CD4-positive, alpha-beta T cell treated with Interleukin-4 for 1 hour (primary cell): ENCODE measurements at regions not wholly inside any gene's neighbourhood (a gene's known extent, or its start where the extent isn't known, plus 50 kb on each side); places are given as distances from the start of the nearest gene placed in this dataset.

Experiments
- DNase-seq, 2 donors: peaks; one replicate each; pipeline ENCODE4 v3.0.0-alpha.2; 2020 to 2022

DNA sequence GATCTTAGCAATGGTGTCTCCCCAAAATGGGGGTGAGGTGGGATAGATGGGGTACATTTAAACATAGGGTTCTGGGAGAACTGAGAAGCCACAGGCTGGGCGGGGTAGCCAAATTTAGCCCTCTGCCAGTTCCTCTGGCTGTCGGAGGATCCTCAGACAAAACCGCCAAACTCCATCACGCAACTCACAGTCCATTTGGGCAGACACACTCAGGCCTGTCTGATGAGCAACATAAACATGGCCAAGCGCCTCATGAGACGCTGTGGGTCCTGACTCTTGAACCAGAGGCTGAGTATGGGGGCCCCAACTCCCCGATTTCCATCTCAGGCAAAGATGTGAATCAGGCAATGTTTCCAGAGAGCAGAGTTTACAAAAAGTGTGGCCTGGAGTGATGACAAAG is 162.3 kb downstream of the FGF18 start:
- no peak for DNase-seq

DNA sequence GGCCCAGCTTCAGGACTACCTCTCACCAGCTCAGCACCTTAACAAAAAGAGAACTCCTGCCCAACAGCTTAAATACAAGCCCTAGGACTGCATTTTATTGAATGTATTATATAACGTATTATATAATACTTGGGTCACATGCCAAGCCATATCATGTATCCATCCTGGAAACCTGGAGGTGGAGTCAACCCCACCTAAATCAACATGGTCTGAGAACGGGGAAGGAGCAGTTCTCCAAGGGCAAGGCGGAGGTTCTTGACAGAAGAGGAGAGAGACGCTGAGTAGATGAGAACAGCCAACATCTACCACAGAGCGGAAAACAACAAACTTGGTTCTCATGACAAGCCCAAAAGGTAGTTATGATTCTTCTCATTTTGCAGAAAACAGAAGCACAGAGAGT is 163.4 kb downstream of the FGF18 start:
- DNase-seq: no peak

DNA sequence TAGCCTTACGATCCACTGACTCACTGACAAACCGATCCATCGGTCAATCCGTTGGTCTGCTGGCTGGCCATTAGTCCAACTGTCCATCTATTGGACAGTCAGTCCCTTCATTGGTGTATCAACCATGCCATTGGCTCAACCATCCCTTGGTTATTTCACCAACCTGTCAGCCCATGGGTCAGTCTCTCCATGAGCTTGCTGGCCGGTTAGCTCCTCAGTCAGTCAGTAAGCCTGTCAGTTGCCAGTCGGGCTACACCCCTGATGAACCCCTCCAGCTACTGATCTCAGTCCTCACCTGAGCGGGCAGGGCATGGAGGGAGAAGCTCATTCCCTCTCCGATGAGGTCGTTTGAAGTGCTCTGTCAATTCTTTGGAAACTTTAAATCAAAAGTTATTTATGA is 166.5 kb downstream of the FGF18 start:
- no peak for DNase-seq

DNA sequence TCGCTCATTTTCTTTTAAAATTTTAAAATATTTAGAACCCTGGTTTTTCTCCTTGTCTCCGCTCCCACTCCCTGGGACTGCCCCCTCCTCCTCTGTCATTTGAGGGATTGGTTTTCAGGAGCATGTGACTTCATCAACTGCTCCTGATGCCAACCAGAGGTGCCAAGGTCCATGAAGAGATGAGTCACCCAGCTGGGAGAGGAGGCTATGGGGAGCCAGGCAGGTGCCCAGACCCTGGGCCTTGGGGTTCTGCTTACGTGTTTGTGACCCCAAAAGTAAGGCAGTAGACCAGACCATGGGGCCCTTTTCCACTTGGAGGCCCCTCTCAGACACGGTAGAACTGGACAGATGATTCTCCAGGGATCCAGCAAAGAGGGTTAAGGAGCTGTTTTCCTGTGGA is 167.0 kb downstream of the FGF18 start:
- DNase-seq: no peak

GRCh38 chr5:171588046-171588445 is 168.6 kb downstream of the FGF18 start:
- DNase-seq: no peak

GRCh38 chr5:171588790-171589189 is 169.3 kb downstream of the FGF18 start:
- DNase-seq: no peak

DNA sequence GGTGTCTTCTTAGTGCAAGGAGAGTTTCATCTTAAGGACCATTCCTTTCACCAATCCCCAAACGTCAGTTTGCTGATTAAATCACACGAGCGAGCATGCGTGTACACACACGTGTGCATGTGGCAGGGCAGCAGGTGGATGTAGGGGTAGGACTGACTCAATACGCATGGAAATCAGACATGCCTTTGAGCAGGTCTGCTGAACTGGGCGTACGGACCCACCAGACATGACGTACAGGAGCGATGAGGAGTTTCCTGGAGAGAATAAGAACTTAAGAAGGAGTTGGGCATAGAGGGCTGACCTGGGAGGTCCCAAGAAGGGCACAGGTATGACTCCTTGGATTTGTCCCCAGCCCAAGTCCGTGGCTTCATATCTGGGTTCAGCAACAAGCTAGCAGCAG is 170.0 kb downstream of the FGF18 start:
- DNase-seq: no peak

GRCh38 chr5:171592076-171592475 is 172.6 kb downstream of the FGF18 start:
- no peak for DNase-seq

DNA sequence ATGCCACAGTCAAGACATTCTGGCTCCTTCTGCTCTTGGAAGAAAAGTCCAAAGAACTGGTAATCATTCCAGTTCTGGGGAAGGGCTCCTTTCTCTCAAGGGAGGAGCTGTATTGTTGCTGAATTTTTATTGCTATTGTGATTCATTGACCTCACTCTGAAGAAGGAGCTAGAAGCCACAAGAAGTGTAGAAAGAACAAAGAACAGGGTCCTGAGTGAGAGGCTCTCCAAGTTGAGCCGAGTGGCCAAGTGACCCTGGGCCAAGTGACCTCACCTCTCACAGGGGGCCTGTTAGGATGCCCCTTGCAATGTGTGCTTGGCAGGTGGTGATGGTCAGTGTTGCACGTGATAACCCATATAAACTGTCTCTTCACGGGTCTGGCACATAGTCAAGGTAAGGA is 173.3 kb downstream of the FGF18 start:
- DNase-seq: no peak

DNA sequence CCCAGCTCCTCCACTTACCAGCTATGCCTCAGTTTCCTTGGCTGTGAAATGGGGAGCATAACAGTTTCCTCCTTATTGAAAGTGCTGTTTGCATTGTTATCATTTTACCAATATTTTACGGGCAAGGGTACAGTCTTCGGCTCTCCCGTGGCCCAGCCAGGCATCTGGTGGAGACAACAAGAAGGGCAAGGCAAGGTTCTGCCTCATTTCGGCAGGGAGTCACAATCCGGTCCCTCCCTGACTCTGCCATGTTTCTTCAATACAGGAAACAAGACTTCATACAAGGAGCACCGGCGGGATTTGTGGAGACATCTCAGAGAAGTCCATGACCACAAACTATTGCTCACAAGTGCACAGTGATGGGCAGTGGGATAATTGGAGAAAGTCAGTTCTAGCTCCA is 174.0 kb downstream of the FGF18 start:
- no peak for DNase-seq

DNA sequence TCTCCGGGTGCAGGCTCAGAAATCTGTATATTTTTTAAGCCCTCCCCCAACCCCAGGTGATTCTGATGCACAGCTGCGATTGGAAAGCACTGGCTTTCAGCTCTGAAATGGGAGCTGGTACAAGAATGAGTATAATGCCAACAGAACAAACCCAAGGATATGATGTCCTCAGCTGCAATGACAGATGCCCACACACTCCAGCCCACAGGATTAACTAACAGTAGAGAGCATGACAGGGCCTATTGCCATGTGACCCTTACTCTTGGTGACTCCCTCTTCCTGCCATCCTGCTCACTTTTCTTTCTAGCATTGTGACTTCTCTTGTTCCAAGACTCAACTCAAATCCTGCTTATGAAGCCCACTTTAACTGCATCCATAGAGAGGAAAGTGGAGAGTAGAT is 174.5 kb downstream of the FGF18 start:
- DNase-seq: no peak

DNA sequence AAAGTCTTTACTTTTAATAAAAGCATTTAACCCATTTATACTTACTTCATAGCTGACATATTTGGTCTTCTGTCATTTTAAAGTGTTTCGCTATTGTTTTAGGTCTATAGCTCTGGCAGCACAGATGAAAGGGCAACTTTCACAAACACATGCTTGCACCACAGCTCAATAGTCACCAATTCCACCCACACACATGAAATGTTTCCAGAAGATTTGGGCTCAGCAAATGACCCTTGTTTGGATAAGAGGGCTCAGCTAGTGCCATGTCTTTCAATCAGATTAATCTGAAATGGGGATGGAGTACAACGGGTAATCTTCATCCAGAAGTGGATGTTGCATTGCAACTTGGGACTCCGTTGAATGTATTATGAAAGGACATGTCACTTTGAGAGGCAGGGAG is 176.0 kb downstream of the FGF18 start:
- no peak for DNase-seq

DNA sequence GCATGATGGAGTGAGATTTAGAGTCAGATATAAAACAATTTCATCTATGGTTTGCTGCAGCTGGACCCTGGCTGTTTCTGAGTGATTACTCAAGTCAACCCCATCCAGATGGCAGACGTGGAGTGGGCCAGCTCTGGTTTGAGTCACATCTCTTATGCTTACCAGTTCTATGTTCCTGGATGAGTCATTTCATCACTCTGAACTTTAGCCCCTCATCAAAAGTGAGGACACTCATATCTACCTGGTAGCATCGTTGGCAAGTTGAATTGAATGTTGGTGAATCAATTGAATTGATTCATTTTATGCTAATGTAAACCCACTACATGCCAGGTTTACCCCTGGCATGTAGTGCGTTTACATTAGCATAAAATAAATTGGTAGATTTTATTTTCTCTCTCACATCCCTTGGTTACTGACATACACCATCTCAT is 176.4 kb downstream of the FGF18 start:
- no peak for DNase-seq

DNA sequence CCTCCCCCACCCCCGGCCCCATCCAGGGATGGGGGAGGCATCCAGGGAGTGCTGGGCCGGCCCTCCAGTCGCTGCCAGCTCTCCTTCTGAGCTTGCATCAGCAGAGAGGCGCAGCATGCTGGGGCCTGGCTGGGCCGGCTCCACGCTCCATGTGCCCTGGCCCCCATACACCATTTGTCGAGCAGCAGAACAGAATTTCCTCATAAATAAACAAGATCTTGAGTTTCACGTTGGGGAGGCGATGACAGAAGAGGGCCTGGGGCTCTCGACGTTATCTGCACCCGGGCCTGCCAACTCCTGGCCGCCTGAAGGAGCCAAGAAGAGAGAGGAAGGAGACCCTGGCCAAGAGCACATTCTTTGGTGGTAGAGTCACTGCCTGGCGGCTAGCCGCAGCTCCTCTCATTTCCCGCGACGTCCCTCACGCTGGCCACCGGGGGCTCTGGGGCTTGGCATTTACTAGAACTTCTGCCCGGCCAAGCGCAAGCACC is 177.0 kb downstream of the FGF18 start:
- DNase-seq: no peak

- DNase-seq: no peak
Measured at GRCh38 chr5:171597946-171598640, 178.6 kb downstream of the FGF18 start.

DNA sequence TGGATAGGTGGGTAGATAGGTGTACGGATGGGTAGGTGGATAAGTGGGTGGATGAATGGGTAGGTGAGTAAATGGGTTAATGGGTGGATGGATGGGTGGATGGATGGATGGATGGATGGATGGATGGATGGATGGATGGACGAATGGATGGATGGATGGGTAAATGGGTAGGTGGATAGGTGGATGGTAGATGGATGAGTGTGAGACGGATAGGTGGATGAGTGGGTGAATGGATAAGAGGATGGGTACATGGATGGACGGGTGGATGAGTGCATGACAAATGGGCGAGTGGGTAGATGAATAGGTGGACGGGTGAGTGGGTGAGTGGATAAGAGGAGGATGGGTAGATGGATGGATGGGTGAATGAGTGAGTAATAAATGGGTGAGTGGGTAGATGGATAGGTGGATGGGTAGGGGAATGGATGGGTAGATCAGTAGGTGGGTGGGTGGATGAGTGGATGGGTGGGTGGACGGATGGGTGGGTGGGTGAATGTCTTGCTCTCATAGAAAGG is 179.2 kb downstream of the FGF18 start:
- no peak for DNase-seq

DNA sequence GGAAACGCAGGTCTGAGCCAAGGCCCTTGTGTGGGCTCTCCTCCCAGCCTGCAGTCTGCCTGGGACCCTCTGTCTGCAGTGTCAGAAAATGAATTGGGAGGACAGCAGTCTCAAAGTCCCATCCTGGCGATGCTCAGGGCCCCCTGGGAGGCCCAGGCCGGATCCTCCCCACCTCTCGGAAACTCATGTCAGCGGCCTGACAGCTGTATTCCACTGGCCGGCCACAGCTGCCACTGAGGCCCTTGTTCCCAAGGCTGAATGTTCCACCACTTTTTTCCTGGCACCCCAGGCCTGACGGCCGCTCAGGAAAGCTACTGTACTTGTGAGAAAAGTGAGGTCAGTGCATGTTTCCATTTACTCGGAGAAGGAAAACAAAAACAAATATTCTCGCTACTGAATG is 180.0 kb downstream of the FGF18 start:
- DNase-seq: no peak

GRCh38 chr5:171599957-171600612 is 180.6 kb downstream of the FGF18 start:
- DNase-seq: no peak

DNA sequence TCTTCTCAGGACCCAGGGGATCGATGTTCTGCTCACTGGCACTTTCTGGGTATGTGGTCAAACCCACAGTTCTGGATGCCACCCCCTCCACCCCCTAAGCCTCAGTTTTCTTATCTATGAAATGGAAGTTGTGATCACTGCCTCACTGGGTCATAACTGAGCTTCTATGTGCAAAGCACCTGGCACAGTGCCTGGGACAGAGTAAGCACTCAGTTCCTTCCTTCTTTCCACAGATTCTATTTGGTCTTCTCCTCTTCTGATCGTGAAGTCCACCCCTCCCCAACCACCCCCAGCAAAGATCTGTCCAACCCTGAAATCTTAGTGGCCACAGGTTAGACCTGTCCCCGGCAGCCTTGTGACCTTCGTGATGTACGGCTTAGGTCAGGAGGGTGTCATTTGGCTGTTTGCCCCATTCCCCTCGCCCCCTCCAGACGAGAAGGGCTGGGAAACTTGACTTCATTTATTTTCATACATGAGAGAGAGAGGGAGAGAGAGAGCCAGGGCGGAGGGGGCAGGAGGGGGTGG is 181.4 kb downstream of the FGF18 start:
- DNase-seq: no peak

DNA sequence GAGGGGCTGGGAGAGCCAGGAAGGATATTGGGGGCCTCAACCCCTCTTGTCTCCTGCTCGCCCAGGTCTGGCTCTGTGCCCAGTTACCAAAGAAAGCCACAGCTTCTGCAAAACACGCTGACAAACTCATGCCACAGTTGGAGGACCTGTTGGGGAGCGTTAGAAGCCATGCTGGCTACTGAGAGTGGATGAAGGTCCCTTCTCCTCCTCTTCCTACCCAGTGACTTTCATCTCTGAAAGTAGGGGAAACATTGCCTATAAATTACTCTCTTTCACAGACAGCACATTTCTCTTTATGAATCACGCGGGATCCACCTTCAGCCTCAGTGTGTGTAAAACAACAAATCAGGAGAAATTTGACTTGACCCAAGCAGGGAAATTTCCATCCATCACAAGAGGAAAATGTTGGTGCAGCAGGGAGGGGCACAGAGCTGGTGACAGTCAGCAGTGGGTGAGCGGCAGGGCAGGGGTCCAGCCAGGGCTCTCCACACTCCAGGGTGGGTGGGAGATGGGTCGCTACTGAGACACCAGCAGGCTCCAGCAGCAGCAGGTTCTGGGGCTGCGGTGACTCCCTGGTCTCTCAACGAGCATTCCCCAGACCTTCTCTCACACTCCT is 181.9 kb downstream of the FGF18 start:
- DNase-seq: peak in 1 of 2 donors; percentile 49

GRCh38 chr5:171603591-171603990 is 182.0 kb upstream of the SMIM23 start:
- no peak for DNase-seq

DNA sequence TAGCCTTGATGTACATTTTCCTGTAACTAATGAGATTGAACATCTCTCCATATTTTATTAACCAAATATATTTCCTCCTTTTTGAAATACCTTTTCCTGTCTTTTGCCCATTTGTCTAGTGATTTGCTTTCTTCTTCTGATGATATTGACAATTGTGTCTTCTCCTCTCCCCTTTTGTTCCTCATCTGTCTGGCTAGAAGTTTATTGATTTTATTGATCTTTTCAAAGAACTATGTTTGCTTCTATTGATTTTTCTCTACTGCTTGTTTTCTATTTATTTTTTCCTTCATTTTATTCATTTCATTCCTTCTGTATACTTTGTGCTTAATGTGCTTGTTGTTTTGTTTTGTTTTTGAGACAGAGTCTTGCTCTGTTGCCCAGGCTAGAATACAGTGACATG is 181.4 kb upstream of the SMIM23 start:
- DNase-seq: no peak

DNA sequence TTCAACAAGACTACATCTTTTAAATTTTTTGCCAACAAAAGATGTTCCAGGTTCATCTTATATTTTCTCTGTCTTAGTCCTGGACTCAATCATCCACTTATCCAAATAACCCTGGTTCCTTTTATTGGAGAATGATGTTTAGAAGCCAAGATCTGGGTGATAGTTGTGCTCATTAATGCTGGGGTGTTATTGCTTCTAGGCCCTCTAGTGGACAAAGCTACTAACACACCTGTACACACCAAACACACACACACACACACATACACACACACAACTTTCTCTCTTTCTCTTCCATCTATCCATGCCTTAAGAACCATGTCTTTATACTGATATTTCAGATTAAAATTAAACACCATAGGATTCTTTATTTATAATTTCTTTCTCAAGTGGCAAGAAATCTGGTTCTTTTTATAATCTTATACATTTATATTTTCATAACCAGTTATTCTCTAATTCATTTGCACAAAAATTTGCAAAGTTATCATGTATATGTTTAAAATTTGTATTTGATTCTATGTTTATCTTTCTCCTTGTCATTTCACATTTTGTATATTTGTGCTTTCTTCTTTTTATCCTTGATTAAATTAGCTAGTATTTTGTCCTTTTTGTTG is 179.1 kb upstream of the SMIM23 start:
- DNase-seq: peak in 1 of 2 donors; percentile 9
